IMR-90 (cell line): ENCODE measurements at regions not wholly inside any gene's neighbourhood (a gene's known extent, or its start where the extent isn't known, plus 50 kb on each side); places are given as distances from the start of the nearest gene placed in this dataset.

Experiments
- ATAC-seq: fragments of 200-7000 bp; cut with Tn5 transposase; 2 replicates; pipeline ENCODE4 v1.9.1; 2020; ENCODE audit warnings: low read depth, mild to moderate bottlenecking, moderate library complexity
- BruUV-seq: library from RNA; stranded (reverse); fragments of 400-500 nt; replicated peaks from 2 replicates; lab custom pipeline; 2021; lab: Mats Ljungman, UMichigan
- CTCF ChIA-PET: fragments of 300-600 bp; formaldehyde crosslinking; extraction: SDS; loops from one replicate; lab custom pipeline; 2021; ENCODE audit warnings: antibody characterized with exemption; lab: Yijun Ruan, JAX
- POLR2A ChIA-PET: fragments of 300-600 bp; sonication (Branson Sonifier 250); formaldehyde crosslinking; loops from one replicate; lab custom pipeline; 2022; ENCODE audit warnings: antibody characterized with exemption; ENCODE audit not compliant: unreplicated experiment; lab: Charles Lee
- DNase-seq: peaks from one replicate; pipeline ENCODE4 v3.0.0; 2013
- H2AFZ ChIP-seq: replicated peaks from 2 replicates; pipeline ENCODE3; 2013; ENCODE audit warnings: low read length, mild to moderate bottlenecking; ENCODE audit not compliant: poor library complexity
- H2AK5ac ChIP-seq: 2 replicates; pipeline ENCODE4 v1.6.1; 2013; ENCODE audit warnings: low read depth, low read length, inconsistent platforms
- H2AK9ac ChIP-seq: replicated peaks from 2 replicates; pipeline ENCODE3; 2013; ENCODE audit warnings: mild to moderate bottlenecking, low read depth, low read length, moderate library complexity; ENCODE audit not compliant: poor library complexity
- H2BK120ac ChIP-seq: 2 replicates; pipeline ENCODE4 v1.6.1; 2013; ENCODE audit warnings: low read depth, low read length, inconsistent platforms
- H2BK15ac ChIP-seq: 3 replicates; pipeline ENCODE4 v1.6.1; 2013; ENCODE audit warnings: low read depth, low read length, inconsistent platforms
- H2BK20ac ChIP-seq: 2 replicates; pipeline ENCODE4 v1.6.1; 2013; ENCODE audit warnings: low read depth, mild to moderate bottlenecking, inconsistent platforms, low read length, moderate library complexity
- H2BK5ac ChIP-seq: 2 replicates; pipeline ENCODE4 v1.6.1; 2013; ENCODE audit warnings: mild to moderate bottlenecking, low read depth, low read length, inconsistent platforms; ENCODE audit not compliant: poor library complexity, severe bottlenecking
- H3K14ac ChIP-seq: replicated peaks from 2 replicates; pipeline ENCODE4 v1.6.1; 2013; ENCODE audit warnings: low read depth, low read length, inconsistent platforms
- H3K18ac ChIP-seq: 2 replicates; pipeline ENCODE4 v1.6.1; 2013; ENCODE audit warnings: low read depth, low read length, control low read depth
- H3K23ac ChIP-seq: 2 replicates; pipeline ENCODE4 v1.6.1; 2013; ENCODE audit warnings: low read depth, low read length, inconsistent platforms
- H3K27ac ChIP-seq: 2 replicates; pipeline ENCODE4 v1.5.1; 2013; ENCODE audit warnings: mild to moderate bottlenecking, control low read depth, low read length; ENCODE audit not compliant: insufficient read depth
- H3K27me3 ChIP-seq: 2 replicates; pipeline ENCODE4 v1.6.1; 2013; ENCODE audit warnings: low read length; ENCODE audit not compliant: control insufficient read depth, insufficient read depth
- H3K36me3 ChIP-seq: 2 replicates; pipeline ENCODE4 v1.6.1; 2013; ENCODE audit warnings: low read length, mixed read lengths; ENCODE audit not compliant: control insufficient read depth, insufficient read depth
- H3K4ac ChIP-seq: 2 replicates; pipeline ENCODE4 v1.6.1; 2013; ENCODE audit warnings: low read depth, low read length, inconsistent platforms
- H3K4me1 ChIP-seq: 2 replicates; pipeline ENCODE4 v1.6.1; 2013; ENCODE audit warnings: low read length, mixed read lengths; ENCODE audit not compliant: control insufficient read depth, insufficient read depth
- H3K4me2 ChIP-seq: 2 replicates; pipeline ENCODE4 v1.6.1; 2013; ENCODE audit warnings: low read depth, mild to moderate bottlenecking, control low read depth, low read length, moderate library complexity
- H3K4me3 ChIP-seq: 2 replicates; pipeline ENCODE4 v1.5.1; 2013; ENCODE audit warnings: low read depth, mild to moderate bottlenecking, control low read depth, low read length, moderate library complexity; ENCODE audit not compliant: insufficient read depth
- H3K56ac ChIP-seq: 2 replicates; pipeline ENCODE4 v1.6.1; 2013; ENCODE audit warnings: low read length, inconsistent platforms; ENCODE audit not compliant: insufficient read depth; ENCODE audit errors: extremely low read depth
- H3K79me1 ChIP-seq, 2 experiments: 2 replicates each; pipeline ENCODE4 v1.6.1; 2013; ENCODE audit warnings: low read length in 2 of 2, inconsistent platforms in 1 of 2, low read depth in 1 of 2
- H3K9ac ChIP-seq: 2 replicates; pipeline ENCODE4 v1.6.1; 2013; ENCODE audit warnings: low read depth, low read length, control low read depth
- H3K9me1 ChIP-seq: 2 replicates; pipeline ENCODE4 v1.6.1; 2013; ENCODE audit warnings: low read length, inconsistent platforms; ENCODE audit not compliant: insufficient read depth
- H3K9me3 ChIP-seq: 2 replicates; pipeline ENCODE4 v1.6.1; 2013; ENCODE audit warnings: low read length; ENCODE audit not compliant: control insufficient read depth, insufficient read depth
- H4K20me1 ChIP-seq: 2 replicates; pipeline ENCODE4 v1.6.1; 2013; ENCODE audit warnings: low read length, inconsistent platforms; ENCODE audit not compliant: insufficient read depth
- H4K5ac ChIP-seq: 2 replicates; pipeline ENCODE4 v1.6.1; 2013; ENCODE audit warnings: mild to moderate bottlenecking, low read depth, low read length, control low read depth
- H4K8ac ChIP-seq, 2 experiments: 2 replicates each; pipeline ENCODE4 v1.6.1; 2013; ENCODE audit warnings: low read depth in 2 of 2, low read length in 2 of 2, control low read depth in 1 of 2, inconsistent platforms in 1 of 2
- H4K91ac ChIP-seq: 2 replicates; pipeline ENCODE4 v1.6.1; 2013; ENCODE audit warnings: low read depth, low read length, inconsistent platforms; ENCODE audit not compliant: insufficient read depth
- CHD1 ChIP-seq: IDR thresholded peaks from 2 replicates; pipeline ENCODE4 v1.6.1; 2012; ENCODE audit warnings: low read depth, low read length, improper control_type of control experiment
- MXI1 ChIP-seq: IDR thresholded peaks from 2 replicates; pipeline ENCODE4 v1.6.1; 2012; ENCODE audit warnings: low read depth, mild to moderate bottlenecking, low read length, moderate library complexity, borderline replicate concordance
- NFE2L2 ChIP-seq: fragments of 150-350 bp; IDR thresholded peaks from 2 replicates; pipeline ENCODE4 v1.6.1; 2016; ENCODE audit warnings: low read depth, mild to moderate bottlenecking, low read length
- RAD21 ChIP-seq: IDR thresholded peaks from 2 replicates; pipeline ENCODE4 v1.6.1; 2012; ENCODE audit warnings: low read length, improper control_type of control experiment
- RFX5 ChIP-seq: IDR thresholded peaks from 2 replicates; pipeline ENCODE4 v1.8.0; 2012; ENCODE audit warnings: low read depth, mild to moderate bottlenecking, low read length, moderate library complexity
- SMC3 ChIP-seq: fragments of 150-350 bp; IDR thresholded peaks from 2 replicates; pipeline ENCODE4 v1.6.1; 2016; ENCODE audit warnings: low read depth, mild to moderate bottlenecking, antibody characterized with exemption, low read length, moderate library complexity
- WGBS, 2 experiments: methylation state at CpG; one replicate each; pipeline versions ENCODE4 v1.1.5 to v1.1.7; 2013; ENCODE audit warnings: missing lambda C conversion rate in 2 of 2; ENCODE audit not compliant: insufficient read length in 1 of 2; ENCODE audit errors: extremely low coverage in 2 of 2; 5-methylcytosine and 5-hydroxymethylcytosine counted together
- dilution Hi-C: fragments of 300-500 bp; cut with HindIII; formaldehyde crosslinking; loops from one replicate; pipeline ENCODE4 v1.14.3; 2018; ENCODE audit warnings: low sequenced_read_pairs; ENCODE audit not compliant: unreplicated experiment
- in situ Hi-C: fragments of 300-500 bp; cut with MboI; formaldehyde crosslinking; loops from 3 replicates; pipeline ENCODE4 v1.14.3; 2019; ENCODE audit warnings: low sequenced_read_pairs, inconsistent platforms, mixed read lengths
- intact Hi-C: fragments of 100-400 bp; cut with micrococcal nuclease; formaldehyde crosslinking; loops from 2 replicates; pipeline ENCODE4 v1.10.0; 2022
- TF ChIP-seq, protein P1 (sequence below): conservative IDR thresholded peaks from 2 replicates; pipeline ENCODE4 v1.5.1; 2012; ENCODE audit warnings: mild to moderate bottlenecking, low read depth, low read length, improper control_type of control experiment

DNA sequence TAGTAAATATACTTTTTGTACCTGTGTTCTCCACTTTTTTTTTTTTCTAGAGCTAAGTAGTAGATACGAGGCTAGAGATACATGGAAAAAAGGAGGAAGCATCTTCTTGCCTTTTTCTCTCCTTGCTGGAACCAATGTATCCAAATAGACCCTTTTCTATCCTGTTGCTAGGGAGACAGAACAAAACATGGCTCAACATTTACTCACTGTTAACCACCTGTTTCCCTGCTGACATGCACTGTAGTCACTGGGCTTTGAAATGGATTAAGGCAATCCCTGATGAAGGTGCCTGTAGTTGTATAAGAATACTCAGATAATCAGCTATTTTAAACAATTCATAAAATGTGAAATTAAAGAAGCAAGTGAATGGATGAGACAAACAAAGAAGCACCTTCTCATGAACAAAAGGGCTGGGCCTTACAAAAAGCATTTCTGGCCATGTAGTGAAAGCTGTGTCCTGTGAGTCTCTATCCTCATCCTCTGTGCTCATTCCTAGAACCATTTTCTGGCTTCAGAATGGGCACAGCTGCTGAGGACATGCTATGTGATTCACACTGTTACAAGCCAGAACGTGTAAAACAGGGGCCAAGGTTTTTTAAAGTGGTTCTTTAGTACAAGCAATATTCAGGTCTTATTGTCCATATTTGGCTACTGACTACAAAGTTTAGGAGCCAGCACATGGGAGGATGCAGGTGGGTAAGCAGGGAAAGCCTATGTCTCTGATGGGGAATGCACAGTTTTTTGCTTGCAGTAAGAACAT, 100.4 kb upstream of the NDN start:
- H3K9ac ChIP-seq, result no peak overlapping the region
- H4K5ac ChIP-seq, result no peak overlapping the region
- no peak overlapping the region for H3K4me3 ChIP-seq
- no peak overlapping the region for H2BK120ac ChIP-seq
- H2BK15ac ChIP-seq, result no peak overlapping the region
- no peaks in the 10 kb centered on the region for H3K36me3 ChIP-seq
- ChIA-PET POLR2A (no interaction called here), CTCF (no interaction called here)
- H3K9me1 ChIP-seq, result no peaks in the 10 kb centered on the region
- H3K23ac ChIP-seq, result no peak overlapping the region
- H2AK5ac ChIP-seq, result no peak overlapping the region
- H2BK20ac ChIP-seq, result no peak overlapping the region
- no TSS peak for BruUV-seq
- TF ChIP-seq, protein P1, sequence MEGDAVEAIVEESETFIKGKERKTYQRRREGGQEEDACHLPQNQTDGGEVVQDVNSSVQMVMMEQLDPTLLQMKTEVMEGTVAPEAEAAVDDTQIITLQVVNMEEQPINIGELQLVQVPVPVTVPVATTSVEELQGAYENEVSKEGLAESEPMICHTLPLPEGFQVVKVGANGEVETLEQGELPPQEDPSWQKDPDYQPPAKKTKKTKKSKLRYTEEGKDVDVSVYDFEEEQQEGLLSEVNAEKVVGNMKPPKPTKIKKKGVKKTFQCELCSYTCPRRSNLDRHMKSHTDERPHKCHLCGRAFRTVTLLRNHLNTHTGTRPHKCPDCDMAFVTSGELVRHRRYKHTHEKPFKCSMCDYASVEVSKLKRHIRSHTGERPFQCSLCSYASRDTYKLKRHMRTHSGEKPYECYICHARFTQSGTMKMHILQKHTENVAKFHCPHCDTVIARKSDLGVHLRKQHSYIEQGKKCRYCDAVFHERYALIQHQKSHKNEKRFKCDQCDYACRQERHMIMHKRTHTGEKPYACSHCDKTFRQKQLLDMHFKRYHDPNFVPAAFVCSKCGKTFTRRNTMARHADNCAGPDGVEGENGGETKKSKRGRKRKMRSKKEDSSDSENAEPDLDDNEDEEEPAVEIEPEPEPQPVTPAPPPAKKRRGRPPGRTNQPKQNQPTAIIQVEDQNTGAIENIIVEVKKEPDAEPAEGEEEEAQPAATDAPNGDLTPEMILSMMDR, result no peak
- TF ChIP-seq RAD21, result no peak
- no peak for TF ChIP-seq SMC3
- TF ChIP-seq MXI1, result no peak
- no peak for TF ChIP-seq CHD1
- TF ChIP-seq NFE2L2, result no peak
- TF ChIP-seq RFX5, result no peak
- peaks cover 9% of the 10 kb centered on the region for H3K9me3 ChIP-seq
- in situ Hi-C loops, result no loop called here
- H2AK9ac ChIP-seq, result no peak overlapping the region
- no peaks in the 10 kb centered on the region for H3K79me1 ChIP-seq
- WGBS, 2 experiments, result 20% methylated on average over 1 of the region's 2 CpGs; no CpG with 5 or more reads in 1 of the 2 experiments
- no peaks in the 10 kb centered on the region for H3K27me3 ChIP-seq
- H3K27ac ChIP-seq, result no peak overlapping the region
- H3K14ac ChIP-seq, result no peak overlapping the region
- intact Hi-C loops, result no loop called here
- H4K8ac ChIP-seq, result no peak overlapping the region
- no peak overlapping the region for H3K18ac ChIP-seq
- no peaks in the 10 kb centered on the region for H3K4me1 ChIP-seq
- H2AFZ ChIP-seq, result no peak overlapping the region
- no peak overlapping the region for H4K91ac ChIP-seq
- dilution Hi-C loops, result no loop called here
- ATAC-seq, result no peak
- H3K56ac ChIP-seq, result no peak overlapping the region
- H4K20me1 ChIP-seq, result no peaks in the 10 kb centered on the region
- no peak overlapping the region for H3K4ac ChIP-seq
- H2BK5ac ChIP-seq, result no peak overlapping the region
- no peak overlapping the region for H3K4me2 ChIP-seq
- no peak for DNase-seq
